ENCODE measurements at regions not wholly inside any gene's neighbourhood (a gene's known extent, or its start where the extent isn't known, plus 50 kb on each side); places are given as distances from the start of the nearest gene placed in this dataset.

DNA sequence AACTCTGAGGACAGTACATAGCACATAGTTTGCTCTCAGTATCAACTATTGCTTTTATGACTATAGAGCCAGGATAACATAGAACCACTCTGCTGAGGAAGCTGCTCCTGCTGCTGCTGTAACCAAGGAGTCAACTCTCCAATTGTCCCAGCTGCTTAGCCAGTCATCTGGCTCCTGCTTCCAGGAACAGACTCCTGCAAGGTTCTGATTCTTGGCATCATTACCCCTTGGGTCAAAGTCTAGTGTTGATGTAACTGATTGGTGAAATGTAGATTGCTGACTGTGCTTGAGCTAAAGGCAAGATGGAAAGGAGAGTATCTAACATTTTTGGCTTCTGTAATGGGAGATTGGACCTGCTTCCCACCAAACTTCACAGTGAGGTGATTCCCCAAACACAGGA is 261.9 kb upstream of the FSHR start:
- TF ChIP-seq, protein P1, sequence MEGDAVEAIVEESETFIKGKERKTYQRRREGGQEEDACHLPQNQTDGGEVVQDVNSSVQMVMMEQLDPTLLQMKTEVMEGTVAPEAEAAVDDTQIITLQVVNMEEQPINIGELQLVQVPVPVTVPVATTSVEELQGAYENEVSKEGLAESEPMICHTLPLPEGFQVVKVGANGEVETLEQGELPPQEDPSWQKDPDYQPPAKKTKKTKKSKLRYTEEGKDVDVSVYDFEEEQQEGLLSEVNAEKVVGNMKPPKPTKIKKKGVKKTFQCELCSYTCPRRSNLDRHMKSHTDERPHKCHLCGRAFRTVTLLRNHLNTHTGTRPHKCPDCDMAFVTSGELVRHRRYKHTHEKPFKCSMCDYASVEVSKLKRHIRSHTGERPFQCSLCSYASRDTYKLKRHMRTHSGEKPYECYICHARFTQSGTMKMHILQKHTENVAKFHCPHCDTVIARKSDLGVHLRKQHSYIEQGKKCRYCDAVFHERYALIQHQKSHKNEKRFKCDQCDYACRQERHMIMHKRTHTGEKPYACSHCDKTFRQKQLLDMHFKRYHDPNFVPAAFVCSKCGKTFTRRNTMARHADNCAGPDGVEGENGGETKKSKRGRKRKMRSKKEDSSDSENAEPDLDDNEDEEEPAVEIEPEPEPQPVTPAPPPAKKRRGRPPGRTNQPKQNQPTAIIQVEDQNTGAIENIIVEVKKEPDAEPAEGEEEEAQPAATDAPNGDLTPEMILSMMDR (IDR thresholded peaks at IDR 0.05): no peak
- no peak for TF ChIP-seq POLR2A (IDR thresholded peaks at IDR 0.05)
